GM04503 (cell line): ENCODE measurements at regions not wholly inside any gene's neighbourhood (a gene's known extent, or its start where the extent isn't known, plus 50 kb on each side); places are given as distances from the start of the nearest gene placed in this dataset.
"Not testable (repeated sequence)": the region's sequence is repeated elsewhere in the genome, so short reads cannot be mapped to it uniquely, and the experiment has no call there.

Experiments
- DNase-seq: peaks from one replicate; pipeline ENCODE4 v3.0.0-alpha.2; 2012; ENCODE audit warnings: low read depth

DNA sequence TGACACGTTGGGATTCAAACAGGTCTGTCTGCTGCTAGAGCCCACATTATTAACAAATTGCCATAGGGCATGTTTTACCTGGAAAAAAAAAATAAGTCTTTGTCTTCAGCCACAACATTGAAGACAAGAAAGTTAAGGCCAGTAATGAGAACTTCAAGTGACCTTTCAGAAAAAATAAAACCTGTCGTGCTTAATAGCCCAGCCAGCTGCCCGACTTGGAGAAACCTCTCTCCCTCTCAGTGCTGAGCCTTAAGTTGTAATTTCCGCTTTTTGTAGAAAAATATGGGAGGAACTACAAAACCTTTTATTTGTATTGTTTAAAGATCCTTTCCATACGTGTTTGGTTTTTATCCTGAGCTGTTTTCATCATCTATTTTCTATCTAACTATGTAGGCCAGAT is 454.3 kb upstream of the SLITRK6 start:
- not testable (repeated sequence) for DNase-seq

- not testable (repeated sequence) for DNase-seq
Observed at GRCh38 chr13:86255820-86256219, 456.6 kb upstream of the SLITRK6 start.

- DNase-seq: no peak
Observed at GRCh38 chr13:86269511-86269910, 470.3 kb upstream of the SLITRK6 start.

GRCh38 chr13:86282442-86282841 is 483.2 kb upstream of the SLITRK6 start:
- no peak for DNase-seq

DNA sequence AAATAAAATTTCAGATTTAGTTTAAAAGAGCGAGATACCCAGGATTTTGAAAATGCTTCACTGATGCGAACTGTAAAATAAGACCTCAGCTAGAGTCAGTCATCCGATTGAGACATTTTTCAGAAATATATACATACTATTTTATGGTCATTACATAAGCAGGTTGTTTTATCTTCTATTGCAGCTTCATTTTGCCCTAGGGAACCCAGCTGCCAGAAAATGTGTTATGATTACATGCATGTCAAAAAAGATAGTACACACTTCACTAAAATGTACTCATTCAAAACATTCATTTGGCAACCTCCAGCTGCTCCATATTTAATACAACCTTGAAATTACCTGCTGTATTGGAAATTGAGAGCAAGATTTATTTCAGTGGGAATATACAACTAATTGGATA is 483.8 kb upstream of the SLITRK6 start:
- DNase-seq: no peak

- no peak for DNase-seq
Observed at GRCh38 chr13:86298725-86299124, 499.5 kb upstream of the SLITRK6 start.

DNA sequence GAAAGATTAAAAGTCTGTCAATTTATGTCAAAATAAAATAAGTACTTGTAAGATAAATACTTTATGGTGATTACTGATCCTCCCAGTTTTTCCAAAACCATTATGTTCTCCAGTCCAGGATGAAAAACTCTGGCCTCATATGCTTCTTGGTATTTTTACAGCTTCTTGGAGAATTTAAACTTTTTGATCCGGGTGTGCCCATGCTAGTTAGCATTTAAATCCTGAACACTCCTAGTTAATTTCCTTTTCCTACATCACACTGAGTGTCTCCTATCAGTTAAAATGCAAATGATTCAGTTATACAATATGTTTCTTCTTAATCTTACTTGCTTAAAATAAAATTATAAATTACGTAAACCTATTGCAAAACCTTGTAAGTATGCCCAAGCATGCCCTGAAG is 499.9 kb upstream of the SLITRK6 start:
- no peak for DNase-seq

DNA sequence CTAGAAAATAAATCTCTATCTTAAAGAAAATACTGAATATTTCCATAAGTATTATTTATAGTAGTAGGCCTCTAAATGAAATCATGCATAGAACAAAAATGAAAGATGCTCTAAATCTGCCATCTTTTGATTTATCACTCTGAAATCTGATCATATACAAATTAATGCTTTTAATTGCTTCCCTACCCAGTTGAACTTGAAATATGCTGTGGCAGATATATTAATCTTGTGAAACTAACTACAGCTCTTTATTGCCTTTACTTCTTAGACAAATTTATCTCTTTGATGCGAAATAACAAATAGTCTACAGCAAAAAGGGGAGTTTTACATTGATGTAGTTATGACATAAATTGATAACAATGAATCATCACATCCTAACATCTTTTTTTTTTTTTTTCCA is 510.7 kb upstream of the SLITRK6 start:
- DNase-seq: no peak

DNA sequence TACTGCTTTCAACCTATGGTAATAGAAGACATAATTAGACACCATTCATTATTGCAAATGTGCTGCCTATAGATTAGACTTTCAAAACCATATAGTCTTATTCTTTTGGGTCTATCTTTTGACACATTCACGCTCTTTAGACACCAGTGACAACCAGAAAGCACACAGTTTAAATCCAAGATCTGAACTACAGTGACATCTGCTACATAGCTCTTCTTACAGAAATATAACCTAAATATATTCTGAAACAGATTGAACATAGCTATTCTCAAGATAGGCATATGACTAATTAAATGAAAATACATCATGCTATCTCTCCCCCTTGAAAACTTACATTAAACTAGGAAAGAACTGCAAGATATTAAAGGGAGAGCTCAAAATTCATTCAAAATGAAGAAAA is 514.2 kb upstream of the SLITRK6 start:
- DNase-seq: no peak

- DNase-seq: no peak
Observed at GRCh38 chr13:86318450-86318849, 519.2 kb upstream of the SLITRK6 start.

DNA sequence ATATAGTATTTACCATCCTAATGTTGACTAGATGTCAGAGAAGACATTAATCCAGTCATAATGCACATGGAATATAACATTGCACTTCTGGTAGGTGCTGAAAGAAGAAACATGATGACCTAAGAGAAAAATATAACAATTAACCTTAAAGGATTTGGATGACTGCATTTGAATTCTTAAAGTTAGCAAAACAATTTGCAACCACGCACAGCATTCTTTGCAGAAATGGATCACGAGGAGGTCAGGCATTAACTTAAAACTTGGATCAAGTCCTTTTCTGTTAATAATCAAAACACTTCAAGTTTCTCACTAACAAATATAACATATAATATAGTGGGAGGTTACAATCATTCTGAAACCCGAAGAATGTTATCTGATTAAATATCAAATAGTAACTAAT is 525.0 kb upstream of the SLITRK6 start:
- DNase-seq: no peak

DNA sequence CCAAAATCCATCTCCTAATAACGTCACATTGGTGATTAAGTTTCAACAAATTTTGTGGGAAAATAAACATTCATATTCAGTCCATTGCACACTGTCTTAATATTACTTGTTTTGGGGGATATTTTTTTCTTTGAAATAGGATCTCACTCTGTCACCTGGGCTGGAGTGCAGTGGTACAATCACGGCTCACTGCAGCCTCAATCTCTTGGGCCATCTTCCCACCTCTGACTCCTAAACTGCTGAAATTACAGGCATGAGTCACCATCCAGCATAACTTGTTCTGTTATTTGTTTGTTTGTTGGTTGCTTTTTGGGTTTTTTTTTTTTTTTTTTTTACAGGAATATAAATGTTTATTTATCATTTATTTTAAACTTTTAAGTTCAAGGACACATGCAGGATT is 556.1 kb upstream of the SLITRK6 start:
- no peak for DNase-seq

DNA sequence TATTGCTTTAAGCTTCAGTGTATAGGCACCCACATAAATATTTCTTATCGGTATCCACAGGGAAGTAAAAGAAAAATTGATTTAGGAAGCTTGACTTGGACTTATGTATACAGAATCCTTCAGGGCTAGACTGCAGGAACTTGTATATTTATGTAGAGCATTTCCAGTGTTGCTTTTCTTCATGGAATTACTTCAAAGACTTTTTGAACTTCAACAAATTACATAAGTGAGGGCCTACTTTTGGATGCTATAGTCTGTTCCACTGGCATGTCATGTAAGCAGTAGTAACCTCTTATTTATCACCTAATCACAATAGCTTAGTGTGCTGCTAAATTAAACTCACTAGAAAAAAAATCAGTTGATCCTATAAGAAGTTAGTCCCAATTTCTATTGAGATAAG is 557.9 kb upstream of the SLITRK6 start:
- no peak for DNase-seq

DNA sequence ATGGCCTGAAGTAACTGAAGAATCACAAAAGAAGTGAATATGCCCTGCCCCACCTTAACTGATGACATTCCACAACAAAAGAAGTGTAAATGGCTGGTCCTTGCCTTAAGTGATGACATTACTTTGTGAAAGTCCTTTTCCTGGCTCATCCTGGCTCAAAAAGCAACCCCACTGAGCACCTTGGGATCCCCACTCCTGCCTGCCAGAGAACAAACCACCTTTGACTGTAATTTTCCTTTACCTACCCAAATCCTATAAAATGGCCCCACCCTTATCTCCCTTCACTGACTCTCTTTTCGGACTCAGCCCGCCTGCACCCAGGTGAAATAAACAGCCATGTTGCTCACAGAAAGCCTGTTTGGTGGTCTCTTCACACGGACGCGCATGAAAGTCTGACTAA is 564.5 kb upstream of the SLITRK6 start:
- DNase-seq: not testable (repeated sequence)

DNA sequence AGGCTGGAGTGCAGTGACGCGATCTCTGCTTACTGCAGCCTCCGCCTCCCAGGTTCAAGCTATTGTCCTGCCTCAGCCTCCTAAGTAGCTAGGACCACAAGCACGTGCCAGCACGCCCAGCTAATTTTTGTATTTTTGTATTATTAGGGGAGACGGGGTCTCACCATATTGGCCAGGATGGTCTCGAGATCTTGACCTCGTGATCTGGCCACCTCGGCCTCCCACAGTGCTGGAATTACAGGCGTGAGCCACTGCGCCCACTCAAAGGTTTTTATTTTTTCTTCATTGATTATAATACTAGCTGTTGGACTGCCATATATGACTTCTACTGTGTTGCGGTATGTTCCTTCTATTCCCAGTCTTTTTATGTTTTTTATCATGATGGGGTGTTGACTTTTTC is 569.7 kb upstream of the SLITRK6 start:
- no peak for DNase-seq

- DNase-seq: no peak
Observed at GRCh38 chr13:86377451-86377850, 578.2 kb upstream of the SLITRK6 start.

- DNase-seq: no peak
Observed at GRCh38 chr13:86378628-86379027, 579.4 kb upstream of the SLITRK6 start.

DNA sequence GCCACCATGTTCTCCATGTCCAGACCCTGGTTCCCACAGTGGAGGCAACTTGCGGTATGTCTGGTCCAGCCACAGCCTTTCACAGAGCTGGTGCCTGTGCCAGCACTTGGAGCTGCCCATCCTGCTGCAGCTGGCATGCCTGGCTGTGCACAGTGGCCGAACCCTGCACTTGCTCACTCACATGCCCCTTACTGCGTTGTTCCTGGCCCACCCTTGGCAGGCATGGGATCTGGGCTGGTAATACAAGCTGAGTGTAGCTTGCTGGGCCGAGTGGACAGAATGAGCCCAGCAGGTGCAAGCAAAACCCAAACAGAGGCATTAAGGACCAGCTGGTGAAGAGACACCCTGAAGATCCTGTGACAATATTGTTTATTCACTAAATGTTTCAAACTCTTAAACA is 583.9 kb upstream of the SLITRK6 start:
- DNase-seq: no peak

- no peak for DNase-seq
Observed at GRCh38 chr13:86383561-86383960, 584.3 kb upstream of the SLITRK6 start.

GRCh38 chr13:86397635-86398034 is 598.4 kb upstream of the SLITRK6 start:
- no peak for DNase-seq

DNA sequence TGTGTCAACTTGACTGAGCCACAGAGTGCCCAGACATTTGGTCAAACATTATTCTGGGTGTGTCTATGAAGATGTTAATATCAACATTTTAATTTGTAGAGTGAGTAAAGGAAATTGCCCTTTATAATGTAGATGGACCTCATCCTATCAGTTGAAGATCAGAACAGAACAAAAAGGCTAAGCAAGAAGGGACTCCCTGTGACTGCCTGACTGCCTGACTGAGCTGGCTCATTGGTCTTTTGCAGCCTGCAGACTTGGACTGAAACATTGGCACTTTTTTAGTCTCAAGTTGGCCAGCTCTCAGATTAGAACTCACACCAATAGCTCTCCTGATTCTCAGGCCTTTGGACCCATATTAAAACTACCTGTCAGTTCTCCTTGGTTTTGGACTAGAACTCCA is 600.4 kb upstream of the SLITRK6 start:
- no peak for DNase-seq

- no peak for DNase-seq
Observed at GRCh38 chr13:86402500-86402899, 603.3 kb upstream of the SLITRK6 start.

- DNase-seq: no peak
Observed at GRCh38 chr13:86403181-86403580, 604.0 kb upstream of the SLITRK6 start.

DNA sequence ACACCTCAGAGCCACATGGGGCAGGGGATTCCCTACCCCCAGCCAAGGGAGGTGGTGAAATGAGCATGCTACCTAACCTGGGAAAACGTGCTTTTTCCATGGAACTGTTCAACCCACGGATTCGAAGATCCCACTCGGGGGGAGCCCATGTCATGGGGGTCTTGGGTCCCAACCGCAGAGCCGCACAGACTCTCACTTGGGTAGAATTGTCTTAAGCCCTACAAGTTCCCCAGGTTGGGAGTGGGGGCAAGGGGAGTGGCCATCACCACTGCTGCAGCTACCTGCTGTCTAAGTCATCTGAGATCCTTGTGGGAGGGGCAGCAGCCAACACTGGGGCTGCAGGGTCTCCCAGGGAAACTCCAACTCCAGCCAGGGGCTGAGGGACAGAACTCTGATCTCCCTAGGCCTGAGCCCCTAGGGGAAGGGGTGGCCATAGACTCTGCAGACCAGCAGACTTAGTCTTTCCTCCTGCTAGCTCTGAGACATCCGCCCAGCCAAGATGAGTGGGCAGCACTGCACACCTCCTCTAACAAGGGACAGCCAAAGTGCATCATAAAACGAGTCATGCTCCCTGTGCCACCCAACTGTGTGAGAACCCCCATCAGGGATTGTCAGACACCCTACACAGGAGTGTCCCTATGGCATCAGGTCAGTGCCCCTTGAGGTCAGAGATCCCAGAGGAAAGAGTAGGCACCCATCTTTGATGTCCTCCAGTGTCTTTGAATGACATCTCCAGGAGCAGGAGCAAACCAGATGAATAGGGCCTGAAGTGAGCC is 610.4 kb upstream of the SLITRK6 start:
- no peak for DNase-seq
